ENCODE measurements at regions not wholly inside any gene's neighbourhood (a gene's known extent, or its start where the extent isn't known, plus 50 kb on each side); places are given as distances from the start of the nearest gene placed in this dataset.

- DNase-seq (ENCODE audit: low read depth in 1 of 2, low spot score in 2 of 2) (no peak), FAIRE-seq (peak; percentile 39)
- Histone ChIP-seq H3K27ac (ENCODE audit: low read depth, low read length) (no peak overlapping the region), H3K18ac (ENCODE audit: extremely low read depth, low read length) (no peak overlapping the region), H3K4me3 (ENCODE audit: extremely low read depth in 1 of 4, insufficient read depth in 2 of 4, low read depth in 3 of 4, low read length in 4 of 4) (no peak overlapping the region), H3K9ac (replicated peaks in 1 of 4; ENCODE audit: extremely low read depth in 1 of 4, low read depth in 3 of 4, low read length in 3 of 4) (no peak overlapping the region), H3K36me3 (ENCODE audit: control insufficient read depth in 2 of 4, insufficient read depth in 4 of 4, low read length in 3 of 4) (no peaks in the 10 kb centered on the region), H3K23ac (ENCODE audit: insufficient read length) (no peak overlapping the region), H3K4me2 (ENCODE audit: insufficient read depth in 1 of 2, low read depth in 2 of 2, low read length in 2 of 2) (no peak overlapping the region), H4K5ac (ENCODE audit: insufficient read length, low read depth, low read length) (no peak overlapping the region), H2BK12ac (ENCODE audit: low read depth, low read length) (no peak overlapping the region), H3K23me2 (ENCODE audit: low read depth, low read length) (no peaks in the 10 kb centered on the region), H3K9me3 (ENCODE audit: insufficient read depth in 2 of 2, low read depth in 1 of 2, low read length in 1 of 2) (peaks cover 0 to 4% of the 10 kb centered on the region in 2 experiments; a peak in 1 of 4 replicates), H3K27me3 (replicated peaks in 1 of 4; ENCODE audit: control insufficient read depth in 3 of 4, extremely low read depth in 1 of 4, insufficient read depth in 3 of 4, low read length in 3 of 4) (no peaks in the 10 kb centered on the region), H2BK120ac (replicated peaks; ENCODE audit: low read depth, low read length) (no peak overlapping the region), H2BK5ac (ENCODE audit: low read depth, low read length) (no peak overlapping the region), H4K20me1 (replicated peaks in 1 of 2; ENCODE audit: control insufficient read depth in 1 of 2, insufficient read depth in 2 of 2, low read length in 2 of 2) (no peaks in the 10 kb centered on the region), H3K4me1 (replicated peaks in 1 of 4; ENCODE audit: control insufficient read depth in 3 of 4, insufficient read depth in 4 of 4, low read length in 3 of 4) (no peaks in the 10 kb centered on the region; a peak in 1 of 7 replicates), H2BK20ac (ENCODE audit: low read length) (no peak overlapping the region), H3K56ac (replicated peaks; ENCODE audit: insufficient read length, low read depth, low read length) (no peak overlapping the region), H3K79me2 (ENCODE audit: control insufficient read depth in 1 of 2, insufficient read depth in 2 of 2, low read length in 2 of 2) (no peaks in the 10 kb centered on the region), H3K79me1 (ENCODE audit: low read depth, low read length) (no peaks in the 10 kb centered on the region), H3K14ac (ENCODE audit: insufficient read length) (no peak overlapping the region), H2BK15ac (ENCODE audit: low read length) (no peak overlapping the region), H2AK5ac (ENCODE audit: low read depth, low read length) (no peak overlapping the region), H3K4ac (replicated peaks; ENCODE audit: insufficient read length, low read depth, low read length) (no peak overlapping the region), H4K91ac (replicated peaks; ENCODE audit: insufficient read length, low read length) (no peak overlapping the region), H2AFZ (ENCODE audit: low read length) (no peak overlapping the region), H4K8ac (ENCODE audit: extremely low read depth, insufficient read depth, low read length) (no peak overlapping the region)
- CTCF ChIA-PET (ENCODE audit: partially characterized antibody): interaction anchor here (0.6 to 2.3 kb wide), 29 partner anchors 11 to 663 kb away, joined by 3 to 20 read pairs (median 3); no protein-coding TSS in a partner anchor
- POLR2A ChIA-PET (ENCODE audit: partially characterized antibody): interaction anchor here (0.6 kb wide), 1 partner anchor 46 kb away, joined by 3 read pairs; no protein-coding TSS in a partner anchor
- TF ChIP-seq CHD2 (IDR thresholded peaks at IDR 0.05; ENCODE audit: low read length) (no peak), HDAC2 (IDR thresholded peaks at IDR 0.05; ENCODE audit: borderline replicate concordance in 1 of 2, low read depth in 2 of 2, low read length in 2 of 2) (no peak), JUND (IDR thresholded peaks at IDR 0.05; ENCODE audit: low read length) (no peak), POLR2AphosphoS5 (IDR thresholded peaks at IDR 0.05; ENCODE audit: low read depth, low read length) (no peak), SIX5 (IDR thresholded peaks at IDR 0.05; ENCODE audit: low read depth, low read length) (no peak), KDM4A (IDR thresholded peaks at IDR 0.05; ENCODE audit: low read depth, low read length, severe bottlenecking) (no peak), CBX5 (IDR thresholded peaks at IDR 0.05; ENCODE audit: low read depth, low read length) (no peak), GABPA (IDR thresholded peaks at IDR 0.05; ENCODE audit: borderline replicate concordance, insufficient read depth, low read length) (no peak), TAF1 (IDR thresholded peaks at IDR 0.05; ENCODE audit: low read depth, low read length) (no peak), RAD21 (IDR thresholded peaks at IDR 0.05 in 1 of 2, conservative IDR thresholded peaks at IDR 0.05 in 1 of 2; ENCODE audit: low read depth in 2 of 2, low read length in 2 of 2) (peak; percentile 78 to 83), RNF2 (IDR thresholded peaks at IDR 0.05; ENCODE audit: borderline replicate concordance, low read depth, low read length, missing control alignments, poor library complexity, severe bottlenecking) (no peak)
Observed at GRCh38 chr3:107938143-107938542, 152.7 kb downstream of the CD47 start.
